Common myeloid progenitor, CD34-positive (primary cell): ENCODE measurements at regions not wholly inside any gene's neighbourhood (a gene's known extent, or its start where the extent isn't known, plus 50 kb on each side); places are given as distances from the start of the nearest gene placed in this dataset.

Experiments
- CTCF ChIA-PET: fragments of 350-600 bp; sonication (Branson Sonifier 250); formaldehyde crosslinking; loops from one replicate; lab custom pipeline; 2021; ENCODE audit warnings: antibody characterized with exemption; lab: Charles Lee
- POLR2A ChIA-PET: fragments of 350-600 bp; sonication (Branson Sonifier 250); formaldehyde crosslinking; loops from one replicate; lab custom pipeline; 2021; ENCODE audit warnings: antibody characterized with exemption; lab: Charles Lee
- DNase-seq, 3 donors: peaks; one replicate each; pipeline versions ENCODE4 v3.0.0 to v3.0.0-alpha.2; 2013
- H3K27ac ChIP-seq, 2 experiments: 1 replicate in 1 of 2; 2 replicates in 1 of 2; pipeline ENCODE4 v1.7.0; 2013; ENCODE audit warnings: inconsistent platforms in 2 of 2, low read length in 2 of 2, mild to moderate bottlenecking in 2 of 2, low read depth in 1 of 2, moderate library complexity in 1 of 2; ENCODE audit not compliant: severe bottlenecking in 2 of 2, insufficient read depth in 1 of 2, poor library complexity in 1 of 2
- H3K27me3 ChIP-seq, 5 experiments: replicated peaks in 2 of 5; 1 replicate in 3 of 5; 2 replicates in 2 of 5; pipeline versions ENCODE4 v1.6.1 to v1.7.0; 2013; ENCODE audit warnings: low read length in 4 of 5, mild to moderate bottlenecking in 2 of 5, moderate library complexity in 2 of 5, inconsistent platforms in 1 of 5; ENCODE audit not compliant: insufficient read depth in 5 of 5, control insufficient read depth in 4 of 5
- H3K36me3 ChIP-seq, 4 experiments: 1 replicate in 2 of 4; 2 replicates in 2 of 4; pipeline versions ENCODE4 v1.6.1 to v1.7.0; 2013; ENCODE audit warnings: low read length in 3 of 4, control low read depth in 1 of 4, mild to moderate bottlenecking in 1 of 4; ENCODE audit not compliant: control insufficient read depth in 4 of 4, insufficient read depth in 4 of 4
- H3K4me1 ChIP-seq, 4 experiments: 1 replicate in 3 of 4; 2 replicates in 1 of 4; pipeline versions ENCODE4 v1.6.1 to v1.7.1; 2013; ENCODE audit warnings: low read length in 3 of 4, mild to moderate bottlenecking in 3 of 4, control low read depth in 1 of 4, inconsistent platforms in 1 of 4, moderate library complexity in 1 of 4; ENCODE audit not compliant: control insufficient read depth in 4 of 4, insufficient read depth in 4 of 4; ENCODE audit errors: control extremely low read depth in 1 of 4
- H3K4me3 ChIP-seq, 7 experiments: 1 replicate in 4 of 7; 2 replicates in 3 of 7; pipeline versions ENCODE4 v1.5.1 to v1.7.0; 2013; ENCODE audit warnings: mild to moderate bottlenecking in 7 of 7, low read length in 6 of 7, moderate library complexity in 6 of 7, inconsistent platforms in 2 of 7, low read depth in 2 of 7, control low read depth in 1 of 7; ENCODE audit not compliant: insufficient read depth in 4 of 7, control insufficient read depth in 1 of 7; ENCODE audit errors: extremely low read depth in 1 of 7
- H3K9me3 ChIP-seq, 5 experiments: 1 replicate in 4 of 5; 2 replicates in 1 of 5; pipeline versions ENCODE4 v1.6.1 to v1.7.1; 2013; ENCODE audit warnings: low read length in 4 of 5, mild to moderate bottlenecking in 2 of 5, inconsistent platforms in 1 of 5, low read depth in 1 of 5, moderate library complexity in 1 of 5; ENCODE audit not compliant: control insufficient read depth in 4 of 5, insufficient read depth in 2 of 5; ENCODE audit errors: control extremely low read depth in 1 of 5
- WGBS: methylation state at CpG from one replicate; pipeline ENCODE4 v1.1.5; 2013; ENCODE audit not compliant: insufficient coverage; 5-methylcytosine and 5-hydroxymethylcytosine counted together

DNA sequence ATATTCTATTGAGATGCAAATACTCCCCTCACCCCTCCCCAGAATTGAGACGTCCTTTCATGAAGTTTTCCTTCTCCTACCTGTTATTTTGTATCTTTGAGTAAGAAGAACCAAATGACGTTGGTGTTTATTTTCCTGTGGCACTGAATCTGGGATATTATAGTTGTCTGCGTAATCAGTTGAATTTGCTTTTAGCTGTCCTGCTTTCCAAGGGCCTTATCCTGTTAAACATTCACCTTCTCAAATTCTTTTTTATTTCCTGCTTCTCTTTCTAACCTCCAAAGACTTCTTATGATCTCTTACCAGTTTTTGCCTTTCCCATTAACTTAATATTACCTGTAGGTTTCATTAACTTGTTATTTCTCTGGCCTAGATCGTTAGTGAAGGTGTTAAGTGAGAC is 1254.9 kb upstream of the WWC1 start:
- 100% methylated on average over 1 of the region's 4 CpGs for WGBS
- Histone ChIP-seq H3K27me3 (no peaks in the 10 kb centered on the region), H3K27ac (no peak overlapping the region), H3K36me3 (no peaks in the 10 kb centered on the region), H3K9me3 (no peaks in the 10 kb centered on the region), H3K4me3 (no peak overlapping the region), H3K4me1 (no peaks in the 10 kb centered on the region)
- ChIA-PET POLR2A (no interaction called here), CTCF (interaction anchor here (2.7 kb wide), 1 partner anchor 12 kb away, joined by 14 read pairs; no protein-coding TSS in a partner anchor)
- DNase-seq = no peak

- no CpG with 5 or more reads among the region's 7 CpGs for WGBS
- DNase-seq = peak; percentile 59 to 79 (median 78)
- CTCF ChIA-PET = interaction anchor here (0.7 to 3.5 kb wide), 8 partner anchors 8 to 635 kb away, joined by 3 to 14 read pairs (median 3); no protein-coding TSS in a partner anchor
- Histone ChIP-seq H3K4me3 (no peak overlapping the region), H3K4me1 (peaks cover 0 to 2% (median 0%) of the 10 kb centered on the region in 4 experiments), H3K27me3 (no peaks in the 10 kb centered on the region), H3K27ac (no peak overlapping the region), H3K9me3 (no peaks in the 10 kb centered on the region), H3K36me3 (no peaks in the 10 kb centered on the region)
- POLR2A ChIA-PET = no interaction called here
These were observed 1242.3 kb upstream of the WWC1 start for GRCh38 chr5:167049043-167049663.

GRCh38 chr5:167049771-167050567 is 1241.5 kb upstream of the WWC1 start:
- 96% methylated on average over 8 of the region's 10 CpGs for WGBS

DNA sequence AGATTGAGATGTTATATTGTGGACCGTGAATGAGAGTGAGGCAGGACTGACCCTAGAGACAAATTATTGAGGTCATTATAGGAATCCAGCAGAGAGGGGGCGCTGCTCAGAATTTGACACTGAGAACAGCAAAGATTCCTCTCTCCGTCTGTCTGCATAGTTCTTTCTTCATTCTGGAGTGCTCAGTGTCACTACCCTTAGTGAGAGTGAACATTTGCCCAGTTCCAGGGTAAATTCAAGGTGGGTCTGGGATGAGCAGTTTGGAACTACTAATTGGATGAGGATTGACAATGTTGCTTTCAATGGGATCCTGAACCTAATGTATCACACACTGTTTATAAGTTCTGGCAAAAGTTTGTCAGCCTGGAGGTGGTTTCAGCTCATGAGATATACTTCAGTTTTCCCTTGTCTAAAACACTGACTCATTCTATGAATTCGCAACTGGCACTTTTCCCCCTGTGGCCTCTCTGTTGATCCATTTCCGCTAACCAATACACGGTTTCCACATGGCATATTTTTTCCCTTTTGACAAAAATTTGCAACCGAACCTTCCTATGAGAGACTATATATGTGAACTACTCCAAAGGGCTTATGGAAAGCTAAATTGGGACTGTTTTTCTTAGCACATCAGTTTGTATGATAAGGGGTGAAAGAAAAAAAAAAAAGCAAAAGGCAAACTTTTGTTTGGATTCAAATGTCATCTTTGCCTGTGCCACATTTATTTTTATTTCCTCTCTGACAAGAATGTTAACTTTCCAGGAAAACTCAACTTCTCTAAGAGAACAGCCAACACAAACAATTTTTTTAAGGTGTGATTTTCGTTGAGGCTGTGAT is 1240.7 kb upstream of the WWC1 start:
- ChIA-PET CTCF (interaction anchor here (1.0 to 3.5 kb wide), 3 partner anchors 15 to 92 kb away, joined by 3 to 14 read pairs (median 4); no protein-coding TSS in a partner anchor), POLR2A (no interaction called here)
- no peaks in the 10 kb centered on the region for H3K9me3 ChIP-seq
- H3K27ac ChIP-seq = no peak overlapping the region
- H3K27me3 ChIP-seq = no peaks in the 10 kb centered on the region
- peaks cover 0 to 2% (median 0%) of the 10 kb centered on the region in 4 experiments for H3K4me1 ChIP-seq
- H3K4me3 ChIP-seq = no peak overlapping the region
- no peaks in the 10 kb centered on the region for H3K36me3 ChIP-seq
- WGBS = 80% methylated on average over 4 of the region's 8 CpGs
- peak; percentile 3 to 57 (median 42) for DNase-seq

More at GRCh38 chr5:167049771-167050567, 1241.5 kb upstream of the WWC1 start:
- Histone ChIP-seq H3K4me3 (no peak overlapping the region), H3K27me3 (no peaks in the 10 kb centered on the region), H3K36me3 (no peaks in the 10 kb centered on the region), H3K27ac (no peak overlapping the region), H3K4me1 (peaks cover 0 to 2% (median 0%) of the 10 kb centered on the region in 4 experiments), H3K9me3 (no peaks in the 10 kb centered on the region)
- ChIA-PET CTCF (interaction anchor here (0.7 to 3.5 kb wide), 7 partner anchors 7 to 634 kb away, joined by 3 to 14 read pairs (median 3); no protein-coding TSS in a partner anchor), POLR2A (no interaction called here)
- DNase-seq = peak in 1 of 3 donors; percentile 4

- 90% methylated on average over 2 of the region's 7 CpGs for WGBS
- H3K4me3 ChIP-seq = no peak overlapping the region
- H3K4me1 ChIP-seq = peaks cover 0 to 2% (median 0%) of the 10 kb centered on the region in 4 experiments
- H3K9me3 ChIP-seq = no peaks in the 10 kb centered on the region
- no peaks in the 10 kb centered on the region for H3K36me3 ChIP-seq
- no peak for DNase-seq
- no peak overlapping the region for H3K27ac ChIP-seq
- POLR2A ChIA-PET = no interaction called here
- no peaks in the 10 kb centered on the region for H3K27me3 ChIP-seq
- CTCF ChIA-PET = interaction anchor here (1.7 kb wide), 1 partner anchor 8 kb away, joined by 4 read pairs; no protein-coding TSS in a partner anchor
These were observed 1240.1 kb upstream of the WWC1 start for GRCh38 chr5:167051402-167051768.

DNA sequence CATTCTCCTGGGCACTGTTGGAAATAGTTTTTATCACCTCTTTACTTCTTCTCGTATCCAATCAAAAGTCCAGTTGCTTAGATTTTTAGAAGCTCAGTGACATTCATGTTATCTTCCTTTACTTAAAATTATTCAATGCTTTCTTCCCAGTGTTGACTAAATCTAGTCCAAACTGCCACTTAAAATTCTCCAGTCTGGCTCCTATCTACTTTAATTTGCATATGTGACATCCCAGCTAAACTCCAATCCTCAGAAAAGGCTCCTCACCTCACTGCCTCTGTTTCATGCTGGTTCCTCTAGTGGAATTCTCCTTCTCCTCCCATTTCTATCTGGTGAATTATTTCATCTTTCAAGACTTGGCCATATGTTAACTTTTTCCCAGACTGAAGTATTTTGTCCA is 1238.7 kb upstream of the WWC1 start:
- WGBS = 100% methylated on average over 1 of the region's 1 CpG
- ChIA-PET POLR2A (no interaction called here), CTCF (interaction anchor here (1.7 kb wide), 1 partner anchor 9 kb away, joined by 4 read pairs; no protein-coding TSS in a partner anchor)
- Histone ChIP-seq H3K4me3 (no peak overlapping the region), H3K36me3 (no peaks in the 10 kb centered on the region), H3K4me1 (peaks cover 0 to 2% (median 0%) of the 10 kb centered on the region in 4 experiments), H3K27ac (no peak overlapping the region), H3K27me3 (no peaks in the 10 kb centered on the region), H3K9me3 (no peaks in the 10 kb centered on the region)
- no peak for DNase-seq
